HL-60 (cell line): ENCODE measurements at regions not wholly inside any gene's neighbourhood (a gene's known extent, or its start where the extent isn't known, plus 50 kb on each side); places are given as distances from the start of the nearest gene placed in this dataset.

Experiments used
- DNase-seq, 2 experiments: peaks; one replicate each; pipeline ENCODE4 v3.0.0-alpha.2; 2010 to 2020; ENCODE audit warnings: low read depth in 1 of 2, low spot score in 1 of 2
- H3K27ac ChIP-seq: fragments of 250-450 bp; sonication (Bioruptor Pico); replicated peaks from 2 replicates; pipeline ENCODE4 v1.5.1; 2020; ENCODE audit warnings: mild to moderate bottlenecking, moderate library complexity
- H3K27me3 ChIP-seq: fragments of 250-450 bp; sonication (Bioruptor Pico); 2 replicates; pipeline ENCODE4 v1.5.1; 2021; ENCODE audit warnings: mild to moderate bottlenecking, moderate library complexity; ENCODE audit not compliant: insufficient read depth, poor library complexity, severe bottlenecking
- H3K4me3 ChIP-seq: replicated peaks from 2 replicates; pipeline ENCODE4 v1.5.1; 2011; ENCODE audit warnings: mild to moderate bottlenecking, control low read depth, low read length; ENCODE audit not compliant: insufficient read depth
- CTCF ChIP-seq: IDR thresholded peaks from one replicate; pipeline ENCODE4 v1.5.1; 2011; ENCODE audit warnings: low read length, control low read depth, inconsistent platforms; ENCODE audit not compliant: insufficient read depth
- GABPA ChIP-seq: IDR thresholded peaks from 2 replicates; pipeline ENCODE4 v1.6.1; 2012; ENCODE audit warnings: low read depth
- POLR2AphosphoS5 ChIP-seq: IDR thresholded peaks from 2 replicates; pipeline ENCODE4 v1.6.1; 2012; ENCODE audit warnings: low read depth
- REST ChIP-seq: IDR thresholded peaks from 2 replicates; pipeline ENCODE4 v1.6.1; 2012; ENCODE audit warnings: low read depth; ENCODE audit not compliant: insufficient replicate concordance
- SPI1 ChIP-seq: IDR thresholded peaks from 2 replicates; pipeline ENCODE4 v1.6.1; 2012; ENCODE audit warnings: low read depth, mild to moderate bottlenecking, borderline replicate concordance

- no peak for TF ChIP-seq REST
- TF ChIP-seq SPI1: no peak
- TF ChIP-seq POLR2AphosphoS5: no peak
- no peak for TF ChIP-seq CTCF
- no peak for TF ChIP-seq GABPA
- H3K27me3 ChIP-seq: no peaks in the 10 kb centered on the region
- no peak overlapping the region for H3K4me3 ChIP-seq
- no peak overlapping the region for H3K27ac ChIP-seq
- DNase-seq: no peak
Measured at GRCh38 chr3:174460831-174461230, 398.3 kb upstream of the NAALADL2 start.

- no peak for DNase-seq
- TF ChIP-seq REST (no peak), CTCF (no peak), GABPA (no peak), POLR2AphosphoS5 (no peak), SPI1 (no peak)
- Histone ChIP-seq H3K27ac (no peak overlapping the region), H3K4me3 (no peak overlapping the region), H3K27me3 (no peaks in the 10 kb centered on the region)
Measured at GRCh38 chr3:174462916-174463315, 396.2 kb upstream of the NAALADL2 start.

GRCh38 chr3:174465177-174465576, 394.0 kb upstream of the NAALADL2 start:
- DNase-seq: no peak
- no peak overlapping the region for H3K4me3 ChIP-seq
- TF ChIP-seq GABPA (no peak), CTCF (no peak), REST (no peak), SPI1 (no peak), POLR2AphosphoS5 (no peak)
- no peak overlapping the region for H3K27ac ChIP-seq
- H3K27me3 ChIP-seq: no peaks in the 10 kb centered on the region
